Prostate gland (tissue), 2 donors: ENCODE measurements at regions not wholly inside any gene's neighbourhood (a gene's known extent, or its start where the extent isn't known, plus 50 kb on each side); places are given as distances from the start of the nearest gene placed in this dataset.

Experiments used
- CTCF ChIP-seq, 4 experiments: fragments of 200-600 bp in 2 of 4; fragments of 450-650 bp in 2 of 4; sonication (generic) in 2 of 4; IDR thresholded peaks; 1 replicate in 3 of 4; 2 replicates in 1 of 4; pipeline ENCODE4 v1.5.1; 2016 to 2019; ENCODE audit warnings: antibody characterized with exemption in 4 of 4, mild to moderate bottlenecking in 2 of 4, moderate library complexity in 2 of 4
- POLR2A ChIP-seq: fragments of 450-650 bp; IDR thresholded peaks from one replicate; pipeline ENCODE4 v1.6.1; 2016; ENCODE audit warnings: antibody characterized with exemption, mild to moderate bottlenecking

- TF ChIP-seq POLR2A (no peak), CTCF (IDR thresholded peaks at IDR 0.05) (no peak)
Observed at GRCh38 chr10:81073155-81073554, 535.5 kb downstream of the SH2D4B start.
